Astrocyte of the cerebellum (primary cell): ENCODE measurements at regions not wholly inside any gene's neighbourhood (a gene's known extent, or its start where the extent isn't known, plus 50 kb on each side); places are given as distances from the start of the nearest gene placed in this dataset.

ENCODE experiments used
- DNase-seq: peaks from one replicate; pipeline ENCODE4 v3.0.0-alpha.2; 2011; ENCODE audit warnings: low read depth
- H3K4me3 ChIP-seq: 2 replicates; pipeline ENCODE4 v1.5.1; 2011; ENCODE audit warnings: mild to moderate bottlenecking, low read depth, low read length, moderate library complexity
- in situ Hi-C: cut with HindIII; loops from 2 replicates; pipeline ENCODE4 v1.10.0; 2017; ENCODE audit warnings: low sequenced_read_pairs
- TF ChIP-seq, protein P1 (sequence below): IDR thresholded peaks from 2 replicates; pipeline ENCODE4 v1.5.1; 2012; ENCODE audit warnings: low read length, low read depth, moderate library complexity, mild to moderate bottlenecking; ENCODE audit errors: missing control alignments

GRCh38 chr18:27899893-27900292 is 277.0 kb downstream of the CDH2 start:
- DNase-seq: no peak
- TF ChIP-seq, protein P1, sequence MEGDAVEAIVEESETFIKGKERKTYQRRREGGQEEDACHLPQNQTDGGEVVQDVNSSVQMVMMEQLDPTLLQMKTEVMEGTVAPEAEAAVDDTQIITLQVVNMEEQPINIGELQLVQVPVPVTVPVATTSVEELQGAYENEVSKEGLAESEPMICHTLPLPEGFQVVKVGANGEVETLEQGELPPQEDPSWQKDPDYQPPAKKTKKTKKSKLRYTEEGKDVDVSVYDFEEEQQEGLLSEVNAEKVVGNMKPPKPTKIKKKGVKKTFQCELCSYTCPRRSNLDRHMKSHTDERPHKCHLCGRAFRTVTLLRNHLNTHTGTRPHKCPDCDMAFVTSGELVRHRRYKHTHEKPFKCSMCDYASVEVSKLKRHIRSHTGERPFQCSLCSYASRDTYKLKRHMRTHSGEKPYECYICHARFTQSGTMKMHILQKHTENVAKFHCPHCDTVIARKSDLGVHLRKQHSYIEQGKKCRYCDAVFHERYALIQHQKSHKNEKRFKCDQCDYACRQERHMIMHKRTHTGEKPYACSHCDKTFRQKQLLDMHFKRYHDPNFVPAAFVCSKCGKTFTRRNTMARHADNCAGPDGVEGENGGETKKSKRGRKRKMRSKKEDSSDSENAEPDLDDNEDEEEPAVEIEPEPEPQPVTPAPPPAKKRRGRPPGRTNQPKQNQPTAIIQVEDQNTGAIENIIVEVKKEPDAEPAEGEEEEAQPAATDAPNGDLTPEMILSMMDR: no peak
- no peak overlapping the region for H3K4me3 ChIP-seq
- in situ Hi-C loops: no loop called here

DNA sequence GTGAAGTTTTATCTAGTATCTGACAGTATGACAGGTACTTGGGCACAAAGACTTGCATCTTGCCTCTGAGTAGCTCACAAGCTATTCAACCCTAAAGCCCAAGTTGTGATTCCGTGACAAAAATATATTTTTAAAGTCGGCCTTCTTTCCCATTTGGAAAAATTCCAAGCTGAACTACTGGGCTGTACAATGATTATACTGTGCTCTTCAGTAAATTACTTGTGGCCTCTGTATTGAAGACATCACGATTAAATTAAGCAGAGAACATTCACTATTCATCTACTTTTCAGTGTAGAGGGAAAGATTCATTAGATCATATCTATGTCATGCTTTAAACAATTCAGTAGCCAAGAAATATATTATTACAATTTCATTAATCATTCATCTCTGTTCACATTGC is 282.2 kb downstream of the CDH2 start:
- H3K4me3 ChIP-seq: no peak overlapping the region
- in situ Hi-C loops: no loop called here
- DNase-seq: no peak
- TF ChIP-seq, protein P1: no peak

DNA sequence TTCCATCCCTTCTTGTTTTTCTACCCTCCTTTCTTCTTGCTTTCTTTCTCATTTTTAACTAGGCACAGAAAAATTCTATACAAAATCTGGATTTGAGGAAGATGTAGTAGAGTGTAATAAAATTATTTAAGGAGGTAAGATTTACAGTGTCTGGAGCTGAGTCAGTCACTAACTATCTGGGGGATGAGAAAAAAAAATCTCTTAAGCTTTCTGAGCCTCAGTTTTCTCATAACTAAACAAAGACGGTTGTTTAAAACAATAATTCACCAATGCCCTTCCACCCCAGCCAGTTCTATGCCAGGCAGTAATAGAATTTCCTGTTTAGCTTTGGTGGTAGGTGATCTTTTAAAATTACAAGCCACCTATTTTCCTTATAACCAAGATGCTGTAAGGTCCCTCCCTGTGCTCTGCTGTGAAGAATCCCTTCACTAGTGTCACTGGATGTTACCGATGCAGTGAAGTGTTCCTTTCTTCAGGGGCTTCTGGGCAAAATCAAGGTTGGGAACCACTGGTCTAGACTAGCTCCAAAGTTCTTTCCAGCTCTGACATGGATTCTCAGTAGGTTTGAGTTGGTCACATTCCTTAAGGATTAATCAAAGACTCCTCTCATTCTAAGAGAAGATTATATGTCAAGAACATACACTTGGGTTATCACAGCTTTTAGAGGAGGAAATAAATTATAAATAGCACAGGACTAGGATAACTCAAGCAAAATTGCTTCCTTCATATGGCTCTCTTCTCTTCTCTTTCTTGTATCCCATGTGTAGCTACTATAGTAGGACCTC is 289.0 kb downstream of the CDH2 start:
- no peak overlapping the region for H3K4me3 ChIP-seq
- TF ChIP-seq, protein P1: no peak
- no peak for DNase-seq
- in situ Hi-C loops: no loop called here

- TF ChIP-seq, protein P1: no peak
- no peak overlapping the region for H3K4me3 ChIP-seq
- in situ Hi-C loops: no loop called here
- no peak for DNase-seq
Measured at GRCh38 chr18:27887287-27887686, 289.6 kb downstream of the CDH2 start.

DNA sequence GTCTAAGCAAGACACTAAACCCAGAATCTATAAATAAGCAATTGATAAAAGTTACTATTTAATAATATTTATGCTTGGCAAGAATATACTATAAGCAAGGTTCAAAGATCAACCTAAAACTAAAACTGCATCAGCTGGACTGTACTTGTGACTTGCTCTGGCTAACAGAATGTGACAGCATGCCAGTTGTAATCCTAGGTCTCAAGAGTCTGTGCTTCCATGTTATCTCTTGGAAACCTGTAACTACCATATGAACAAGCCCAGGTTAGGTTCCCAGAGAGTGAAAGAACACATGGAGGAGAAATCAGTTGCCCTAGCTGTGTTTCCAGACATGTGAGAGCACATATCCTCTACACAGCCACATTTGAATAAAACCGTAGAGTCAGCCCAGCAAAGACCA is 297.4 kb downstream of the CDH2 start:
- no peak for DNase-seq
- in situ Hi-C loops: no loop called here
- TF ChIP-seq, protein P1: no peak
- H3K4me3 ChIP-seq: no peak overlapping the region

GRCh38 chr18:27871726-27872125 is 305.2 kb downstream of the CDH2 start:
- TF ChIP-seq, protein P1: no peak
- DNase-seq: no peak
- in situ Hi-C loops: no loop called here

More at GRCh38 chr18:27871726-27872125, 305.2 kb downstream of the CDH2 start:
- H3K4me3 ChIP-seq: no peak overlapping the region
